SK-N-SH (cell line): ENCODE measurements at regions not wholly inside any gene's neighbourhood (a gene's known extent, or its start where the extent isn't known, plus 50 kb on each side); places are given as distances from the start of the nearest gene placed in this dataset.

Experiments
- CTCF ChIP-seq: fragments of 200-600 bp; sonication (generic); IDR thresholded peaks from 2 replicates; pipeline ENCODE4 v1.6.1; 2017; ENCODE audit warnings: antibody characterized with exemption, mild to moderate bottlenecking, moderate library complexity
- EZH2phosphoT487 ChIP-seq: fragments of 200-600 bp; sonication (generic); IDR thresholded peaks from 2 replicates; pipeline ENCODE4 v1.6.1; 2017; ENCODE audit warnings: low read depth, mixed run types, mild to moderate bottlenecking, antibody characterized with exemption, moderate library complexity, borderline replicate concordance
- PBX3 ChIP-seq: IDR thresholded peaks from 2 replicates; pipeline ENCODE4; 2012
- RAD21 ChIP-seq: IDR thresholded peaks from 2 replicates; pipeline ENCODE4 v1.6.1; 2012; ENCODE audit warnings: mild to moderate bottlenecking, low read length
- RXRA ChIP-seq: IDR thresholded peaks from 2 replicates; pipeline ENCODE4 v1.4.0; 2012; ENCODE audit warnings: low read depth, mild to moderate bottlenecking, borderline replicate concordance
- TCF12 ChIP-seq: IDR thresholded peaks from 2 replicates; pipeline ENCODE4 v1.4.0; 2012
- YY1 ChIP-seq: IDR thresholded peaks from 2 replicates; pipeline ENCODE4 v1.4.0; 2012; ENCODE audit warnings: low read depth, mild to moderate bottlenecking

GRCh38 chr18:40782453-40783130, 1172.4 kb upstream of the PIK3C3 start:
- TF ChIP-seq CTCF (no peak), RAD21 (no peak), PBX3 (no peak), YY1 (no peak), EZH2phosphoT487 (no peak), RXRA (no peak), TCF12 (no peak)
